GM19240 (cell line): ENCODE measurements at regions not wholly inside any gene's neighbourhood (a gene's known extent, or its start where the extent isn't known, plus 50 kb on each side); places are given as distances from the start of the nearest gene placed in this dataset.

Source experiments
- DNase-seq: peaks from one replicate; pipeline ENCODE4 v3.0.0; 2011; ENCODE audit warnings: low spot score; ENCODE audit not compliant: insufficient read length

DNA sequence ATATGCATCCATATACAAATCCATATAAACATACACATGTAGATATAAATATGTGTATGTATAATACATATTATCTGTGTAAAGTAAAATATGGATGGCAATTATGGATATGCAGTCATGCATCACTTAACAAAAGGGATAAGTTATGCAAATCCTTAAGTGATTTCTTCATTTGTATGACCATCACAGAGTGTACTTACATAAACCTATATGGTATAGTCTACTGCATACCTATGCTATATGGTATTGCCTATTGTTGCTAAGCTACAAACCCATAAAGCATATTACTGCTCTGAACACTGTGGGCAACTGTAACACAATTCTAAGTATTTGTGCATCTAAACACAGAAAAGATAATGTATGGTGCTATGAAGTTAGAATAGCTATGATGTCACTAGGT, 227.2 kb downstream of the SLC6A15 start:
- no peak for DNase-seq

DNA sequence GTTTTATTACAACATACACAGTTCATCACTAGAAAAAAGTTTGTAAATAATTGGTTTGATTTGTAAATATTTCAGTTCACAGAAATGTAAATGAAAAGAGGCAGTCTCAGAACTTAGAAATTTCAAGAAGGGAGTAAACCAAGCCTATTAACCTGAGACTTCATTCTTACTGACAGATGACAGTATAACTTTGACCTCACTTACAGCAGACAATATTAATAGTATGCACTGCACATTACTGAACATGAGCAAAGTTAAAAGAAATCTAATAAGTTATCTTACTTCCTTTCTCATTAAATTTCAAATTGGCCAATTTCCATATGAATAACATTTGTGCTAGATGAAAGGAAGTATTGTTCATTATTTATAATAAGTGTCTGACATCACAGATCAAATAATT, 235.8 kb downstream of the SLC6A15 start:
- DNase-seq = no peak

DNA sequence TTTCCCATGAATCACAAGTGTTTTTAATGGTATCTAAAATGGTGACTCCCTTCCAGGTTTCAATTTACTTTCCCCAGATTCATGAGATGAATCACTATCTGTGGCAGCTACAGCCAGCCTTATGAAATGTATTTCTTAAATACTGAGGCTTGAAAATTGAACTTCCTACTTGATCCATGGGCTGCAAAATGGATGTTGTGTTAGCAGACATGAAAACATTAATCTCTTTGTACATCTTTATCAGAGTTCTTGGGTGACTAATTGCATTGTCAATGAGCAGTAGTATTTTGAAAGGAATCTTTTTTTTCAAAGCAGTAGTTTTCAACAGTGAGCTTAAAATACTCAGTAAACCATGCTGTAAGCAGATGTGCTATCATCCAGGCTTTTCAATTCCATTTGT, 250.8 kb downstream of the SLC6A15 start:
- no peak for DNase-seq

DNA sequence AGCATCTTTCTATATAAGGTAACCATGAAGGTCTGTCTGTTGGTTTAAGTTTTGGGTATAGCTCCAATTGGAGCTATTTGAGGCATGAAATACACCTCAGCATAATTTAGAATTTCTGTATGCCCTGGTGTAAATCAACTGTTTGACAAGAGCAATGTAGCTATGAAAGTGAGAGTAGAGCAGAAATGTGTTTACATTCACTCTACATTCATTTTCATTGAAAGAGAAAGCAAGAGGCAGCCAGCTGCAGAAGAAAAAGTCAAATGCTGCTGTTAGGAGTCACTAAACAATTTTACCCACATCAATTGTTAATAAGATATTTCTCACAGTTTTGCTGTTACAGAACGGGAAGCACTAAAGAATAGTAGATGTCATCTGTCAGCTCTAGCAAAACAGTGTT, 252.5 kb downstream of the SLC6A15 start:
- DNase-seq = no peak

DNA sequence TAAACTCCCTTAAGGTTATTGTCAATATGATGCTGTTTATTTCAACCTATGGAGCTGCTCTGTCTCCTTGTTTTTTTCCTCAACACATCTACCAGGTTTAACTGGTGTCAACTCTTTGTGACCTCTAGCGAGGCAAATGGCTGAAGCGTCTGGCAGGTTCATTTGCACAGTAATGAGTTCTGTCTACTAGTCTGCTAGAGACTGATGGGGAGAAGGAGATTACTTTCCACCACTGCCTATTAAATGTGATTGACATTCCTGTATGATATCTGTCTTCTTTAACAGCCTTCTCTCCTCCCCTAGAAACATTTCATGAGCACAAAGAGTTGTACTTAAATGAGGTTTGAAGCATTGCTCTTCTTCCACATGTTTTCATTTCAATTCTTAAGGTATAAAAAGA, 253.7 kb downstream of the SLC6A15 start:
- DNase-seq = no peak

DNA sequence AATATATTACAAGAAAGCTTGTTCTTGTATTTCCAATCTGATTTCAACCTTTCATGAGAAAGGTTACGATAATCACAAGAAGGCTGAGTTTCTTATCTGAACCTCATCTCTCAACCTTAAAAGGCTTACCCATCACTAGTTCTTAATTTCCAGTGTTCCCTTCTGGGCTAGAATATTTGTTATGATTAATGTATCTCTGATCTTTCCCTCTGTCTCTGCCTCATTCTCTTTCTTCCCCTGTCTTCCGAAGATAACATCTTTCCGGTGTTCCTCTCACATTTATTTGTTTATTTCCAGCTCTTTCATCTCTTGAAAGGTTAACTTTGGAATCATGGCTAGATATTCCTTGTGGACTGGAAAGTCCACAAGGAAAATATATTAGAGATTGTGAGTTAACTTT, 255.9 kb downstream of the SLC6A15 start:
- no peak for DNase-seq

DNA sequence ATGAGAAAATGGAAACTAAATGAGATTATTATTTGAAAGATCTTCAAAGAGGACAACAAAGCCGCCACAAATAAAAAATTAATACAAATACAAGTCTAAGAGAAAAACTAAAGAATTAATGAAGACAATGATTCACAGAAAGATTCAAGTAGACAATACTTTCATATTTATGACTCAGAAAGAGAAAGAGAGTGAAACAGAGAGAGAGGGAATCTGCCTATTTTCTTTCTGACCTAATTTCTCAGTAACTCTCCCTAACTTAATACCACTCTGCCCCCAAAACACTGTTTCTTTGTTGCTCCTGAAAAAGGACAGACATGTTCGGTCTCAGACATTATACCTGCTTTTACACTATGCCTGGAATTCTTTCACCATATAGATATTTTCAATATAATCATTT, 259.1 kb downstream of the SLC6A15 start:
- DNase-seq = no peak

DNA sequence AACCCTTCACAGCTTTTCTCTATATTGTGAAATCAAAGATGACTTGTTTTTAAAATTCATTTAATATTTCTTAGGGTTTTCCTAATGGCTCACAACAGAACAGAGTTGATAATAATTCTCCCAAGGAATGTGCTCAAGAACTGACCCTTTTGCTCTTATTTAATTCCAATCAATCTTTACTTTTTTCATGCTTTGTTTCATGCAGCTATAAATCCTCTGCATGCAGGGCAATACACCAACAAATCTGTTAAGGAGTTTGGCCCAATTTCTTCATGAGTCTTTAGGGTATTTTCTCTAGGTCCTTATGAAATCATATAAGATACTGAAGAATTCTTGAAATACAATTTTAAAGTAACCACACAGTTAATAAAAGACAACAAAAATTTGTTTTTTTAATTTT, 264.2 kb downstream of the SLC6A15 start:
- DNase-seq = no peak

DNA sequence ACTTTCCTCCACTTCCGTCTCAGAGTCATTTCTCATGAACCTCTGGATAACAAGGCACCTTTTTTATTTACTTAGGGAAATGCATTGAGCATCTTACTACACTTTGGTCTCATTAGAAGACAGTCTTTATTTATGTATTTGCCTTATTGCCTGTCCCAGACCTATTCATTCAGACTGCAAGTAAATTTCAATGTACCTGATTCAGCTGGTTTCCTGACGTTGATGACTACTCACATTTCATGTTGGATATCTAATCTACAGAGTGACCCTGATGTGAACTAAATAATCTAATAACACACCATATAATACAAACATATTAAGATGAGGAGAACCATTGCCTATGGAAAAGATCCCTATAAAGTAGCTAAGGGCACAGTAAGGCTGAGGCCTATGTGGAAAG, 267.7 kb downstream of the SLC6A15 start:
- no peak for DNase-seq

DNA sequence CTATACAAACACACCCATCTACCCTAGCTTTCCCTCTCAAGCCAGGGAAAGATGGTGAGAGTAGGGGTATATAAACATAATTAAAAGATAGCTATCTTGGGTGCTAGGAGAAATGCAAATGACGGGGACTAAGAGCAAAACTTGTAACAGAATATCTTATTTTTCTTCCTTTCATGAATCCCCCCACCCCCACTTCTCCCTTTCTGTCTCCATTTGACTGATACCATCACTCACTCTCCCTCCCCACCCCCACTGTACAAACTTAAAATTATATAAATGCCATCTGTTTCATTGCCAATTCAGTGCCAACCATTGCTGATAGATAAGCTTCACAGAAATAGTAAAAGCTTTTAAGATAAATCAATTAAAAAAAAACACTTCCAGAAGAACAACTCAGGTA, 268.6 kb downstream of the SLC6A15 start:
- no peak for DNase-seq

DNA sequence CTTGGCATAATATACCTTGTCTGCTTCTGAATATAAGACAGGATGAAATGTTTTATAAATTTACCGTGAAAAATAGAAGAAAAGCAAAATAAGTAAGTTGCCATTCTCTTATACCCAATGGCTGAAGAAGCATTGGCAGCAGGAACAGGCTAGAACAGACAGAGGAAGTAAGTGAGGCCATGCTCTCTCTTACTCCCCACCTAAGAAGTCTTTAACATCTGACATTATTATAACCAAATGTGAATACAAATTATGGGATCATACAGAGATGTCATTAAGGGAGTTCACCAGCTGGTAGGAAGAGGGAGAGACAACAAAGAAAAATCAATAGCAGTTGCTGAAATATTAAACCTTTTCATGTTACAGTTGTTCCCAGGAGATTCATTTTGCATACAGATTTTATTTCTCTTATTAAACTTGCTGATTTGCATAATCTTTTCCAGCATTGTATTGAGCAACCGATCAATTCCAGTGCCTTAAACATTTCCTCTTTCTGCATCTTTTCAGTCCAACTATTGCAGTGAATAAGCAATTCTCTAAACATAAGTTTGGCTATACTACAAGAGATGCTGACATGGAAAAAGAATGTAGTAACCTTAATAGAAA, 270.6 kb downstream of the SLC6A15 start:
- no peak for DNase-seq

DNA sequence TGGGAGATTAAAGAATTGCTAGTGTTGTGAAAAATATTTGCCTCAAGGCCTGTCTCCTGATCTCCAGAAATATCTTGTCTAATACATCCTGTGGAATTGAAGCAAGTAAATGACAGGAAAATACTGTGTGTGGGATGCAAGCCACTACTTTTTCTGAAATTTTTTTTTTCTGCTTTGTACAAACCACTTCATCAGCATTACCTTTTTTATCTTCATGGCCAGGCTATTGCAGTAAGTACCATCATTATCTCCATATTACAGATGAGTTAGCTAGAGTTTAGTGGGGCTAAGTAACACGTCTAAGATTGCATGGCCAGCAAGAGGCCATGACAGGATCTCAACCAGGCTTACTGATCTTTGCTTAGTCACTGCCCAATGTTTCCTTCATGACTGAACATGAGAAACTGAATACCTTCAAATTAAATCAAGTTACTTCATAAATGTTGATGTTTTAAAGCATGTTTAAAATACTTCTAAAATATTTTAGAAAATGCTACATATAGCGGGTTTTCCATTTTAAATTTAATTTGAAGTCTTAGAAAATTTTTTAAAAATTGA, 273.7 kb downstream of the SLC6A15 start:
- no peak for DNase-seq

DNA sequence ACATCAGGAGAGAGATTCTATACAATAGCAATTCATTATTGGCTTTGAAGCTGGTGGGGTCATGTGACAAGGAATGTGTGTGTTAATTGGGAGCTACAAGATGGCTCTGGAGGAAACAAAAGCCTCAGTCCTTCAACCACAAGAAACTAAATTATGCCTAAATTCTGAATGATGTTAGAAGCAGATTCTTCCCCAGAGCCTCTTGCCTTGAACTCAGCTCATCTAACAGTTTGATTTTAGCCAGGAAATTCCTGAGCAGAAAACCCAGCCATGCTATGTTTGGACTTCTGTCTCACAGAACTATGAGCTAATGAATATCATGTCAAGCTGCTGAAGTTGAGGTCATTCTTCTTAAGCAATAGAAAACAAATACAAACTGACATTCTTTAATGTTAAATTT, 274.7 kb downstream of the SLC6A15 start:
- DNase-seq = no peak

DNA sequence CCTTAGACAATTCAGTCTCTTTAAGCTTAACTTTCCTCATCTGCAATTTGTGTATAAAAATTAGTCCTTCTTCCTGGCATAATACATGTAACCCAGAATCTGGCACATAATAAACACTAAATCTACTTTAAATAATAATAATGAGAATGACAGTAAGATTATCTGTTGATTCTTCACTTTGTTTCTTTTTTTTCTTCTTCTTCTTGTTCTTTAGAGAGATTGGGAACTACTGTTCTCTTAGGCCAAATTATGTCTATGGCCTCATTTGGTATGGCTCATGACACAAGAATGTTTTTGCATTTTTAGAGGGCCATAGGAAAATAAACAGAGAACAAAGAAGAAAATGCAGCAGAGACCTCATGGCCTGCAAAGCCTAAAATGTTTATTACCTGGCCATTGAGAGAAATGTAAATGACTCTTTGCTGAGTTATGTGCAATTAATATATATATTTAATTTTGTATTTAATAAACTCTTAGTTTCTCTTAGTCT, 275.8 kb downstream of the SLC6A15 start:
- DNase-seq = no peak

DNA sequence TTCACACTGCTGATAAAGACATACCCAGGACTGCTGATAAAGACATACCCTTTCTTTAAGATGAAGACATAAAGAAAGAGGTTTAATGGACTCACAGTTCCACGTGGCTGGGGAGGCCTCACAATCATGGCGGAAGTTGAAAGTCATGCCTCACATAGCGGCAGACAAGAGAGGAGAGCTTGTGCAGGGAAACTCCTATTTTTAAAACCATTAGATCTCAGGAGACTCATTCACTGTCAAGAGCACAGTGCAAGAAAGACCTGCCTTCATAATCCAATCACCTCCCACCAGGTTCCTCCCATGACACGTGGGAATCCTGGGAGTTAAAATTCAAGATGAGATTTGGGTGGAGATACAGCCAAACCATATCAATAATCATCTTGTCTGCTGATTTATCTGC, 278.1 kb downstream of the SLC6A15 start:
- no peak for DNase-seq

DNA sequence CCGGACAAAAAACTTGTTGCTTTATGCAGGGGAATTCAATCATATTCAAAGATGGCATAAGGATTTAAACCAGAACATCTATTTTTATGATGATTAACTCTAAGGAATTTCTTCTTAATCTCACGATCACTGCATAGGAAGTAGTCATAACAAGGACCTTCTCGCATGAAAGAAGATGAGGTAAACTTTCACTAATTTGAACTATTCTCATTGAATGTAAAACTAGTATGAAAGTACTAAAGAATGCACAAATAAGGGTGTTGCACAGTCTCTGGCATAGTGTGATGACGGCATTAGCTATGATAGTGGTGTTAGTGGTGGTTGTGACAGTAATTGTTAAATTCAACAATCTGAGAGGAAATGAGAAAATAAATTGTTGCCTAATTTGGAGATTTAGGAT, 280.0 kb downstream of the SLC6A15 start:
- DNase-seq = no peak

DNA sequence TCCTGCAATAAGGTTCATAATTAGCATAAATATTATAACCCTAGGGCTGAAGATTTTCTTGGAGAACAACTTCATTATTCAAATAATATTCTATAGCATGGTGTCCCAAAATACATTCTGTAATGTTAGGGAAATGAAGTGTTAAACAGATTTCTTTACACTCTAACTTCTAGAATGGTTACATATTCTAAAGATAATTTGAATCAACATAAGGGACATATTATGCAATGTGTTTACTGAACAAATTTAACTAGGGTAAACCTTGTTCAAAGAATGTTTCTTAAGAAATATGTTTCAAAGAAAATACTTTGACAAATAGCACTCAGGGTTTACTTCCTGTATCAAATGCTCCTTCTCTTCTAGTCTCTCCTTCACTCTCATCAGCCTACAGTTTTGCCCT, 281.6 kb downstream of the SLC6A15 start:
- DNase-seq = no peak

DNA sequence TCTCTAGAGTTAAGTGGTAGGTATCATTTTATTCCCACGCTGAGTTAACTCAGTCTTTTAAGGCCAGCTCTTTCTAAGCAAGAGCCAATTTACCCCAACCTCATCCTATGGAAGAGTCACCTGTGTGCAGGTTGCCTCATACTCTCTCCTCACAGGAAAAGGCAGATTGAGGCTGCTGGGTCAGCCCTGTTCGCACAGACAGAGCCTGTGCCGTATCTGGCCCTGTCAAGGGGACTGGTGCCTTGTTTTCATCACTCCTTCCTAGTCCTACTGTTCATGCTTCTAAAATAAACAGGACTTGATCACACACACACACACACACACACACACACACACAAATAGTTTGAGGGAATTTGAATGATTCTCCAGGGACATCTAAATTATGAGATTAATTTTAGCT, 285.0 kb downstream of the SLC6A15 start:
- no peak for DNase-seq

DNA sequence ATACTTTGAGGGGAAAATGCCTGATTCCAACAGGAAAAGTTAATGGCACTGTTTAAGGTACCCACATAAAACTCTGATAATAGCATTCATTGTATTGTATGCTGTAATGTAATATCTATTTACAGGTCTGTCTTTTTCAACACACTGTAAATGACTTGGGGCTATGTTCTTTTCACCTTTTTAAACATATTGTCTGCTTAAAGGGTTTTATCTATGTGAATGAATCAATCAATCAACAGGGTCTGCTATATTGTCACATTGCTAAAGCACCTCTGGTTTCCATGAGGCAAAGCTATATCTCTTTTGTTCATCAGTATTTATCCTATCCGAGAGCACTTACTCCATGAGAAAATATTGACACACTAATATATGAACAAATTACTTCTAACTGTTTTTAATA, 288.0 kb downstream of the SLC6A15 start:
- DNase-seq = no peak

DNA sequence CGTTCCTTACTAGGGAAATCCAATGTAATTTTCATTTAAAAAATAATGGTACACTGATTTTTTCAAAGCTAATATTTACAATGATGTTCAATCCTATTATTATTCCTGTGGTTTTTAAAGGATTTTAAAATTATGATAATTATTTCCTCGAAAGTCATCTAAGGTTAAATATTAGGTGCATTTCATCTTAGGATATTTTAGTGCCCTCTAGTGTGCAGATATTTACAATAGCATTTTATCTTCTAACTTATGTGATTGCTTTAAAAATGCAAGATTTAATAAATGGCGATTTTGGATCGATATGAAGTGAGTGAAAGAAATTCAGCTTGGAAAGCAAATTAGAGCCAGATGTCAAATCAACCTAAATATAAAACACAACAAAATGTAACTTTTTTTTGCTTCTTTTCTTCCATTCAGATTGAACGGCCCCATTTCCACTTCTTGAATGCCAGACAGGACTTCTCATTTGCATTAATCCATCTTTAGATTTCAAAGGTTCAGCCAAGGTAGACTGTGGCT, 293.5 kb downstream of the SLC6A15 start:
- DNase-seq = no peak

DNA sequence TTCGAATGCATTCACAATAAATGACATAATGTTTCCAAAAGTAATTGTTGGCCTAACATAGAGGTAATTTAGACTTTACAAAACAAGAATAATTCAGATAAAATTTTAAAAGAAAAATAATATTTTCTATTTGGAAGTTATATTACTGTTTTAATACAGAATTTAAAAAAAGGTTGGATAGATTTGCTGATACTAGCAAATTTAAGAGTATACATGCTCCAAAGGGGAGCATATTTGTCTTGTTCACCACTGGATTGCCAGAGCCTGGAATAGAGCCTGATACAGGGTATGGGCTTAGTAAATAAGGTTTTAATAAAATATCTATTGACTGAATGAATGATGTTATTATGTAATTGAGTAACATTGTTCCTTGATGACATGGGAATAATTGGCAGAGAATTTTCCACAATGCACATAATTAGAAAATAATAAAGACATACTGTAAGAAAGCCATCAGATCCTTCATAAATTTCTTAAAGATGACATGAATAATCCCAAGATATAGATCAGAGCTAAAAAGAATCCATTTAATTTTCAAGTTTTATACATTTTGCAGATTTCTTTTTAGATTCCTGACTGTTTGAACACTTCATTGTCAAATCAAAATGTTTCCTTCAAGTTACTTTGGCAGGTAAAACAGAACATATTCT, 305.3 kb downstream of the SLC6A15 start:
- DNase-seq = no peak

DNA sequence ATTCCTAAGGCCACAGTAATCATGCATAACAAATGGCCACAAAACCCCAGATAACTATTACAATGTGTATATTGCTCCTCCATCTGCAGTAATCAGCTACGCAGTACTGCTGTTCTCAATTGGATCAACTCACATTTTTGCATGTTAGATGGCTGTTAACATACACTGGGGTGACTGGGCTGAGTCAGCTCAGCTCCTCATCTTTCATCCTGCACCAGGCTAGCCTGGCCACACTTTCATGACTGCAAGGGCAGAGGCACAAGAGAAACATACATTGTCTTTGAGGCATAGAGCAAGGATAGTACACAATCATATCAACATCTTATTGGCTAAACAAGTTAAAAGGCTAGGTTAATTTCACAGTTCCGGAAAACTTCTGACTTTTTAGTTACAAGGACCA, 306.6 kb downstream of the SLC6A15 start:
- DNase-seq = no peak

DNA sequence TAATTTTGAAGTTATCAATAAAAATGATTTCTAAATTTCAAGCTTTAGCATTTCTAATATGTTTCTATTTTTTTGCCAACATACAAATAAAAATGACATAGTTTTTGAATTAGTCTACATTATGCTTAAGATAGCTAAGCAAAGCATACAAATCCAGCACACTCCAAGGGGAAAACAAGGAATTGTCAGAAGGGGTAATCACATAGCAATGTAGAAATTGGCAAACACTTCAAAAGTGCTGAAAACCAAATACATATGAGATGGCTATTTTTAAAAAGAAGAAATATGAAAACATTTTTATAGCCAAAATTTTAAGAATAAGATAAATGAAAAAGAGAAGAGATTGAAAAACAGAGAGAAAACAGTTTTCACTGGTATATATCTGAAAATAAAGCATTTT, 308.0 kb downstream of the SLC6A15 start:
- no peak for DNase-seq
